Keratinocyte (primary cell): ENCODE measurements at regions not wholly inside any gene's neighbourhood (a gene's known extent, or its start where the extent isn't known, plus 50 kb on each side); places are given as distances from the start of the nearest gene placed in this dataset.
A peak's percentile ranks its signal among the peaks of the same experiment; 100 is the strongest.

ENCODE experiments used
- EZH2 ChIP-seq: IDR thresholded peaks from one replicate; pipeline ENCODE4 v1.6.1; 2012; ENCODE audit warnings: inconsistent platforms, mild to moderate bottlenecking, low read length, moderate library complexity
- TF ChIP-seq, protein P1 (sequence below), 3 experiments: IDR thresholded peaks in 1 of 3; conservative IDR thresholded peaks in 1 of 3; optimal IDR thresholded peaks in 1 of 3; 2 replicates in 2 of 3; 3 replicates in 1 of 3; pipeline versions ENCODE3 to v1.5.1; 2011; ENCODE audit warnings: low read length in 3 of 3, mild to moderate bottlenecking in 3 of 3, moderate library complexity in 2 of 3, control low read depth in 1 of 3, inconsistent platforms in 1 of 3; ENCODE audit not compliant: insufficient read depth in 2 of 3; ENCODE audit errors: extremely low read depth in 1 of 3

DNA sequence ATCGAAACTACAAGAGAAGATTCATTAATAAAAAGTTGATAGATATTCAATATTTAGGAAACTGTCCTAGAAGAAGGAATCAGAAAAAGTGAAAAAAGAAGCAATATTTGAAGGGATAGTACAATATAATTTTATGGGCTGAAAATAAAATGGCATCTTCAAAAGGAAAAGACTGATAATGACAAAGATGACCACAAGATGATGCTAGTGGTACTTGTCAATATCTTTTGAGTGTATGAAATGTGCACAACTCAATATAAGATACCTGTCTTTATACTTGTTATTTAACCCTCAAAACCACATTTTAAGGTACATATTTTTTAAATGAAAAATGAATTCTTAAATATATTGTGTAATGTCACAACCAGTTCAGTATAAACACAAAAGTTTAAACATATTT is 1059.6 kb upstream of the RAG2 start:
- TF ChIP-seq, protein P1, sequence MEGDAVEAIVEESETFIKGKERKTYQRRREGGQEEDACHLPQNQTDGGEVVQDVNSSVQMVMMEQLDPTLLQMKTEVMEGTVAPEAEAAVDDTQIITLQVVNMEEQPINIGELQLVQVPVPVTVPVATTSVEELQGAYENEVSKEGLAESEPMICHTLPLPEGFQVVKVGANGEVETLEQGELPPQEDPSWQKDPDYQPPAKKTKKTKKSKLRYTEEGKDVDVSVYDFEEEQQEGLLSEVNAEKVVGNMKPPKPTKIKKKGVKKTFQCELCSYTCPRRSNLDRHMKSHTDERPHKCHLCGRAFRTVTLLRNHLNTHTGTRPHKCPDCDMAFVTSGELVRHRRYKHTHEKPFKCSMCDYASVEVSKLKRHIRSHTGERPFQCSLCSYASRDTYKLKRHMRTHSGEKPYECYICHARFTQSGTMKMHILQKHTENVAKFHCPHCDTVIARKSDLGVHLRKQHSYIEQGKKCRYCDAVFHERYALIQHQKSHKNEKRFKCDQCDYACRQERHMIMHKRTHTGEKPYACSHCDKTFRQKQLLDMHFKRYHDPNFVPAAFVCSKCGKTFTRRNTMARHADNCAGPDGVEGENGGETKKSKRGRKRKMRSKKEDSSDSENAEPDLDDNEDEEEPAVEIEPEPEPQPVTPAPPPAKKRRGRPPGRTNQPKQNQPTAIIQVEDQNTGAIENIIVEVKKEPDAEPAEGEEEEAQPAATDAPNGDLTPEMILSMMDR (optimal IDR thresholded peaks at IDR 0.05 in 1 of 3, IDR thresholded peaks at IDR 0.05 in 1 of 3, conservative IDR thresholded peaks at IDR 0.05 in 1 of 3; ENCODE audit: extremely low read depth in 1 of 3, insufficient read depth in 2 of 3, low read length in 3 of 3) = peak in 2 of 3 experiments; percentile 30 to 51
- no peak for TF ChIP-seq EZH2
